Suprapubic skin (tissue), 4 donors: ENCODE measurements at regions not wholly inside any gene's neighbourhood (a gene's known extent, or its start where the extent isn't known, plus 50 kb on each side); places are given as distances from the start of the nearest gene placed in this dataset.

Experiments
- DNase-seq, 2 donors: peaks; one replicate each; pipeline ENCODE4 v3.0.0-alpha.2; 2019; ENCODE audit warnings: low spot score in 2 of 2
- H3K27ac ChIP-seq: fragments of 200-600 bp; sonication (generic); one replicate; pipeline ENCODE4 v1.5.1; 2019
- H3K27me3 ChIP-seq: fragments of 200-600 bp; sonication (generic); one replicate; pipeline ENCODE4 v1.5.1; 2019
- H3K36me3 ChIP-seq: fragments of 200-600 bp; sonication (generic); one replicate; pipeline ENCODE4 v1.5.1; 2019
- H3K4me1 ChIP-seq: fragments of 200-600 bp; sonication (generic); one replicate; pipeline ENCODE4 v1.5.1; 2019
- H3K4me3 ChIP-seq: fragments of 200-600 bp; sonication (generic); one replicate; pipeline ENCODE4 v1.5.1; 2019; ENCODE audit warnings: mild to moderate bottlenecking
- H3K9me3 ChIP-seq: fragments of 200-600 bp; sonication (generic); one replicate; pipeline ENCODE4 v1.5.1; 2019
- EP300 ChIP-seq: sonication (generic); formaldehyde crosslinking; IDR thresholded peaks from one replicate; pipeline ENCODE4 v1.6.1; 2017; ENCODE audit warnings: antibody characterized with exemption
- POLR2A ChIP-seq, 2 donors: fragments of 450-650 bp; IDR thresholded peaks; one replicate each; pipeline ENCODE4 v1.6.1; 2017; ENCODE audit warnings: antibody characterized with exemption in 2 of 2, mild to moderate bottlenecking in 2 of 2, moderate library complexity in 2 of 2
- POLR2AphosphoS5 ChIP-seq, 3 donors: sonication (generic); formaldehyde crosslinking; IDR thresholded peaks; one replicate each; pipeline ENCODE4 v1.6.1; 2017; ENCODE audit warnings: antibody characterized with exemption in 3 of 3
- WGBS: methylation state at CpG from one replicate; pipeline ENCODE4 v1.1.5; 2018; 5-methylcytosine and 5-hydroxymethylcytosine counted together
- TF ChIP-seq, protein P1 (sequence below), 2 donors: fragments of 200-600 bp in 1 of 2; fragments of 450-650 bp in 1 of 2; sonication (generic) in 1 of 2; IDR thresholded peaks; one replicate each; pipeline ENCODE4 v1.5.1; 2016 to 2019; ENCODE audit warnings: antibody characterized with exemption in 2 of 2, mild to moderate bottlenecking in 1 of 2, moderate library complexity in 1 of 2

DNA sequence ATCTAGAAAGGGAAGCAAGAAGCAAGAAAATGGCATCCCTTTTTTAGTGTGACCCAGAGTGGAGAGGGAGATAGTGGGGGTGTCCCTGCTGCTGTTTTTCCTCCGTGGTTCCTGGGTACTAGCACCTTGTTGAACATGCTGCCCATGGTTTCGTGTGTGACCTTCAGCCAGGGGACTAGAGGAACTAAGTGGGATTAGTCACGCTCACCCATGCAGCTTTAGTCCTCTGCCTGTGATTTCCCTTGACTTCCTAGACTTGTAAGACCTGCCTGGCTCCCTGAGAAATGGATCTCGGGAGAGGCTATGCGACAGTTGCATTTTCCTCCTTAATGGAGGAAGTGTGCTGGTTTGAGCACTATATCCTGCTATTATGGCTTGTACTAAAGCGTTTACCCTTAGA is 471.4 kb downstream of the DCDC2C start:
- Histone ChIP-seq H3K9me3 (peaks cover 58% of the 10 kb centered on the region), H3K4me3 (no peak overlapping the region), H3K27ac (no peak overlapping the region), H3K36me3 (no peaks in the 10 kb centered on the region), H3K27me3 (no peaks in the 10 kb centered on the region), H3K4me1 (no peaks in the 10 kb centered on the region)
- WGBS: 73% methylated on average over 6 of the region's 6 CpGs
- TF ChIP-seq, protein P1, sequence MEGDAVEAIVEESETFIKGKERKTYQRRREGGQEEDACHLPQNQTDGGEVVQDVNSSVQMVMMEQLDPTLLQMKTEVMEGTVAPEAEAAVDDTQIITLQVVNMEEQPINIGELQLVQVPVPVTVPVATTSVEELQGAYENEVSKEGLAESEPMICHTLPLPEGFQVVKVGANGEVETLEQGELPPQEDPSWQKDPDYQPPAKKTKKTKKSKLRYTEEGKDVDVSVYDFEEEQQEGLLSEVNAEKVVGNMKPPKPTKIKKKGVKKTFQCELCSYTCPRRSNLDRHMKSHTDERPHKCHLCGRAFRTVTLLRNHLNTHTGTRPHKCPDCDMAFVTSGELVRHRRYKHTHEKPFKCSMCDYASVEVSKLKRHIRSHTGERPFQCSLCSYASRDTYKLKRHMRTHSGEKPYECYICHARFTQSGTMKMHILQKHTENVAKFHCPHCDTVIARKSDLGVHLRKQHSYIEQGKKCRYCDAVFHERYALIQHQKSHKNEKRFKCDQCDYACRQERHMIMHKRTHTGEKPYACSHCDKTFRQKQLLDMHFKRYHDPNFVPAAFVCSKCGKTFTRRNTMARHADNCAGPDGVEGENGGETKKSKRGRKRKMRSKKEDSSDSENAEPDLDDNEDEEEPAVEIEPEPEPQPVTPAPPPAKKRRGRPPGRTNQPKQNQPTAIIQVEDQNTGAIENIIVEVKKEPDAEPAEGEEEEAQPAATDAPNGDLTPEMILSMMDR (IDR thresholded peaks at IDR 0.05): no peak
- no peak for TF ChIP-seq POLR2AphosphoS5 (IDR thresholded peaks at IDR 0.05)
- TF ChIP-seq POLR2A (IDR thresholded peaks at IDR 0.05): no peak
- TF ChIP-seq EP300: no peak
- DNase-seq: no peak

DNA sequence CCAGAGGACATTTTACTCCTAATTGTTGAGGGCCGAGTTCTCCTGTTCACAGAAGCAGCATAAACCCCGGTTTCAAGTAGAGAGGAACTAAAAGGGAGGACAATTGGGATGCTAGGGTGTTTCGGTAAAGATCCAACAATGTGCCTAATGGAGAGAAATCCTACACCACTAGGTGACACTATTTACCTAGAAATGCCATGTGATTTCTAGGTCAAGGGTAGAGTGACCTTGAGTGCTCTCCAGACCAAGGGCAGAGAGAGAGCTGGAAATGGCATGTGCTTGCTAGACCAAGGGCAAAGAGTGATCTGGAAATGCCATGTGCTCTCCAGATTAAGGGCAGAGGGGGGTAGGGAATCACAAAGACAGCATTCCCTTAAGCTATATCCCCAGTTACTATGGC is 472.0 kb downstream of the DCDC2C start:
- TF ChIP-seq EP300 (no peak), POLR2A (IDR thresholded peaks at IDR 0.05) (no peak), POLR2AphosphoS5 (IDR thresholded peaks at IDR 0.05) (no peak)
- TF ChIP-seq, protein P1 (IDR thresholded peaks at IDR 0.05): no peak
- 86% methylated on average over 3 of the region's 3 CpGs for WGBS
- DNase-seq: no peak
- Histone ChIP-seq H3K36me3 (no peaks in the 10 kb centered on the region), H3K27ac (no peak overlapping the region), H3K27me3 (no peaks in the 10 kb centered on the region), H3K9me3 (peaks cover 58% of the 10 kb centered on the region), H3K4me1 (no peaks in the 10 kb centered on the region), H3K4me3 (no peak overlapping the region)

DNA sequence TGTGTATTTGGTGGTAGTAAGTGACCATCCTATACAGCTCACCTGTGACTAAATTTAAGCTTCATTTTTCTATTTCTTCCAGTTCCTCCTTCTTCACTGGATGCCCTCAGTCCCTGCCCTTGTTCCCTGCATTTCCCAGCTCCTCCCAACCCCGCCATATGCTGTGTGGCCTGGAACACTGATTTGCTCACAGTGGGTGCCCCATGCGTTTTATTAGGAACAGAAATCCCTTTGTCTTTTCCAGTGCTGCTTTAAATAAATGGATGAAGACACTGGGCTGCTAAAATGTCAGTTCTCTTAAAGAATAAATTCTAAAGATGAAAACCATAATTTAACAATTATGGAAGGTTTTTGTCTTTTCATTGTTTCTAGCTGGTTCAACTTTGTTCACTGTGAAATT is 477.3 kb downstream of the DCDC2C start:
- no peaks in the 10 kb centered on the region for H3K4me1 ChIP-seq
- DNase-seq: no peak
- H3K27me3 ChIP-seq: no peaks in the 10 kb centered on the region
- TF ChIP-seq, protein P1 (IDR thresholded peaks at IDR 0.05): no peak
- TF ChIP-seq EP300: no peak
- no peak for TF ChIP-seq POLR2AphosphoS5 (IDR thresholded peaks at IDR 0.05)
- TF ChIP-seq POLR2A (IDR thresholded peaks at IDR 0.05): no peak
- peaks cover 25% of the 10 kb centered on the region for H3K9me3 ChIP-seq
- no peaks in the 10 kb centered on the region for H3K36me3 ChIP-seq
- H3K27ac ChIP-seq: no peak overlapping the region
- 69% methylated on average over 2 of the region's 2 CpGs for WGBS
- no peak overlapping the region for H3K4me3 ChIP-seq

DNA sequence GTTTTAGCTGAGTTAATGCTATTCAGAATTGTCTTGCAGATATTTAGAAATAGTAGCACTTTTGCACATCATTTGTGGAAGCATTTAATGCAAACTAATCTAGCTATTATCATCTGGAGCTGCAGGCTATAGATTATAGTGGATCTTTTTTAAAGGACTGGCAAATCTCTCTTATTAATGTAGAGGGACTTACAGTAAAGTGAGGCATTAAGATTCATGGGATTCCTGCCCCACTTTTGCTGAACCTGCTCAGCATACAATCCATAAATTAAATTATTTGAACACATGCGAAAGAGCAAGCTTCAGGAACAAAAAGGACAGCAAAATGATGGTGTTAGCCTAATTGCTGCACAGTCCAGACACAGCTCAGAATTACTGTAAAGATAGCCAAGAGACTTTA is 477.7 kb downstream of the DCDC2C start:
- no peak for DNase-seq
- Histone ChIP-seq H3K27ac (no peak overlapping the region), H3K36me3 (no peaks in the 10 kb centered on the region), H3K4me1 (no peaks in the 10 kb centered on the region), H3K27me3 (no peaks in the 10 kb centered on the region), H3K4me3 (no peak overlapping the region), H3K9me3 (peaks cover 21% of the 10 kb centered on the region)
- no peak for TF ChIP-seq EP300
- WGBS: 63% methylated on average over 1 of the region's 1 CpG

DNA sequence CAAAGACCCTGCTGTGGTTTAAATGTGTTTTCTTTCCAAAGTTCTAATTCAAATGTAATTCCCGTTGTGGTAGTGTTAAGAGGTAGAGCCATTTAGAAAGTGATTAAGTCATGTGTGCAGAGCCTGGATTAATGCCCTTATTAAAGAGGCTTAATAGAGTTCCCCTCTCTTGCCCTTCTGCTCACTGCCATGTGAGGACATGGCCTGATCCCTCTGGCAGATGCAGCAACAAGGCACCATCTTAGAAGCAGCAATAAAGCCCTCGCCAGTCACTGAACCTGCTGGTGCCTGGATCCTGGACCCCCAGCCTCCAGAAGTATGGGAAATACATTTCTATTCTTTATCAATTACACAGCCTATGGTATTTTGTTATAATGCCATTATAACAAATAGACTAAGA is 485.2 kb downstream of the DCDC2C start:
- DNase-seq: no peak
- no peaks in the 10 kb centered on the region for H3K27me3 ChIP-seq
- H3K27ac ChIP-seq: no peak overlapping the region
- no peaks in the 10 kb centered on the region for H3K36me3 ChIP-seq
- no peaks in the 10 kb centered on the region for H3K9me3 ChIP-seq
- 80% methylated on average over 2 of the region's 2 CpGs for WGBS
- TF ChIP-seq POLR2AphosphoS5 (IDR thresholded peaks at IDR 0.05): no peak
- TF ChIP-seq, protein P1 (IDR thresholded peaks at IDR 0.05): no peak
- no peak for TF ChIP-seq POLR2A (IDR thresholded peaks at IDR 0.05)
- TF ChIP-seq EP300: no peak
- H3K4me3 ChIP-seq: no peak overlapping the region
- no peaks in the 10 kb centered on the region for H3K4me1 ChIP-seq

DNA sequence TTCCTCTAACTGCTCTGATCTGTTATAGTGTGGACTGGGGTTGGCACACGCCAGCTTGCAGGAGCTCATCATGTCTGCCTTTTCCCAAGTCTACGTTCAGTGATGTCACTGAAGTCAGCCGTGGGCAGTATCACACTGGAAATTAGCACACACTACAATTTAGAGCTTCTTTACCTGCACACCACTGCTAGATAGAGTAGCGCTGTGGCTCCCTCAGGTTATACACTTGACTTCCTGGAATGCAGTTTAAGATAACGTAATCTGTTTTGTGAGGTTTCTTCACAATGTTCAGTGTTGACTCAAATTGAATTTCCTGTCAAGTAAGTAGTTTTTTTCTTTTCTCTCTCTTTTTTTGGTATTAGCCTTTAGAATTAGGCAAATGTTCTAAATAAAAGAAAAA is 487.2 kb downstream of the DCDC2C start:
- TF ChIP-seq, protein P1 (IDR thresholded peaks at IDR 0.05): no peak
- TF ChIP-seq POLR2AphosphoS5 (IDR thresholded peaks at IDR 0.05): no peak
- TF ChIP-seq POLR2A (IDR thresholded peaks at IDR 0.05): no peak
- TF ChIP-seq EP300: no peak
- no peaks in the 10 kb centered on the region for H3K4me1 ChIP-seq
- WGBS: 59% methylated on average over 5 of the region's 5 CpGs
- H3K27ac ChIP-seq: no peak overlapping the region
- H3K4me3 ChIP-seq: no peak overlapping the region
- no peaks in the 10 kb centered on the region for H3K27me3 ChIP-seq
- H3K9me3 ChIP-seq: no peaks in the 10 kb centered on the region
- no peak for DNase-seq
- H3K36me3 ChIP-seq: no peaks in the 10 kb centered on the region
